T-cell (primary cell): ENCODE measurements at regions not wholly inside any gene's neighbourhood (a gene's known extent, or its start where the extent isn't known, plus 50 kb on each side); places are given as distances from the start of the nearest gene placed in this dataset.
"Not testable (repeated sequence)": the region's sequence is repeated elsewhere in the genome, so short reads cannot be mapped to it uniquely, and the experiment has no call there.

Experiments used
- ATAC-seq, 4 experiments: fragments of 200-7000 bp in 3 of 4; fragments of 150-1000 bp in 1 of 4; cut with Tn5 transposase; replicated peaks in 1 of 4; 1 replicate in 3 of 4; 2 replicates in 1 of 4; pipeline ENCODE4 v1.10.0; 2021; ENCODE audit warnings: moderate library complexity in 3 of 4, mild to moderate bottlenecking in 2 of 4, moderate number of reproducible peaks in 1 of 4
- CTCF ChIA-PET, 2 donors: fragments of 300-600 bp; sonication (Branson Sonifier 250); formaldehyde crosslinking; loops; one replicate each; lab custom pipeline; 2022; ENCODE audit warnings: antibody characterized with exemption in 2 of 2; lab: Charles Lee
- POLR2A ChIA-PET, 2 donors: fragments of 300-600 bp; sonication (Branson Sonifier 250); formaldehyde crosslinking; loops; one replicate each; lab custom pipeline; 2022; ENCODE audit warnings: antibody characterized with exemption in 2 of 2; lab: Charles Lee
- DNase-seq, 35 experiments: peaks; one replicate each; pipeline versions ENCODE4 v3.0.0 to v3.0.0-alpha.2; 2013 to 2023
- H3K27ac ChIP-seq: one replicate; pipeline ENCODE4 v1.5.1; 2013; ENCODE audit warnings: low read length
- H3K27me3 ChIP-seq, 2 experiments: replicated peaks in 1 of 2; 1 replicate in 1 of 2; 2 replicates in 1 of 2; pipeline versions ENCODE4 v1.6.1 to v1.7.0; 2013; ENCODE audit warnings: low read length in 1 of 2, mixed read lengths in 1 of 2; ENCODE audit not compliant: control insufficient read depth in 2 of 2, insufficient read depth in 2 of 2; ENCODE audit errors: extremely low read depth in 1 of 2
- H3K36me3 ChIP-seq, 2 donors: 1 replicate in 1 of 2; 2 replicates in 1 of 2; pipeline versions ENCODE4 v1.6.1 to v1.7.0; 2013; ENCODE audit warnings: low read length in 1 of 2; ENCODE audit not compliant: control insufficient read depth in 2 of 2, insufficient read depth in 1 of 2; ENCODE audit errors: extremely low read depth in 1 of 2
- H3K4me1 ChIP-seq, 2 experiments: 1 replicate in 1 of 2; 2 replicates in 1 of 2; pipeline versions ENCODE4 v1.6.1 to v1.7.0; 2013; ENCODE audit warnings: low read length in 2 of 2, mixed read lengths in 1 of 2; ENCODE audit not compliant: insufficient read depth in 2 of 2, control insufficient read depth in 1 of 2; ENCODE audit errors: extremely low read depth in 1 of 2
- H3K4me3 ChIP-seq, 2 donors: 1 replicate in 1 of 2; 2 replicates in 1 of 2; pipeline versions ENCODE4 v1.5.1 to v1.7.0; 2013; ENCODE audit warnings: mild to moderate bottlenecking in 2 of 2, low read length in 1 of 2, moderate library complexity in 1 of 2; ENCODE audit not compliant: control insufficient read depth in 1 of 2; ENCODE audit errors: extremely low read depth in 1 of 2
- H3K9me3 ChIP-seq: 2 replicates; pipeline ENCODE4 v1.7.0; 2013
- H3K27ac Mint-ChIP-seq, 2 donors: one replicate each; pipeline ENCODE4 v1.8.0; 2020 to 2021; ENCODE audit warnings: mild to moderate bottlenecking in 2 of 2, mixed read lengths in 2 of 2
- H3K27me3 Mint-ChIP-seq, 2 donors: one replicate each; pipeline ENCODE4 v1.8.0; 2021 to 2022; ENCODE audit warnings: mixed read lengths in 2 of 2
- H3K36me3 Mint-ChIP-seq: one replicate; pipeline ENCODE4 v1.8.0; 2021; ENCODE audit warnings: mixed read lengths
- H3K4me1 Mint-ChIP-seq, 3 donors: one replicate each; pipeline ENCODE4 v1.8.0; 2020 to 2022; ENCODE audit warnings: mixed read lengths in 3 of 3, mild to moderate bottlenecking in 1 of 3
- H3K4me3 Mint-ChIP-seq, 3 donors: one replicate each; pipeline ENCODE4 v1.8.0; 2020 to 2022; ENCODE audit warnings: mild to moderate bottlenecking in 3 of 3, mixed read lengths in 3 of 3, moderate library complexity in 3 of 3
- H3K9me3 Mint-ChIP-seq, 3 donors: one replicate each; pipeline ENCODE4 v1.8.0; 2020 to 2022; ENCODE audit warnings: mixed read lengths in 3 of 3
- WGBS: methylation state at CpG from one replicate; pipeline ENCODE4 v1.1.5; 2013; ENCODE audit warnings: missing lambda C conversion rate; ENCODE audit not compliant: insufficient coverage; 5-methylcytosine and 5-hydroxymethylcytosine counted together

- no peak overlapping the region for H3K4me3 ChIP-seq
- Mint-ChIP-seq H3K4me3 (no peak overlapping the region), H3K27ac (peak overlapping the region in 1 of 2 donors; percentile 1), H3K9me3 (peaks cover 0 to 4% (median 3%) of the 10 kb centered on the region in 3 donors), H3K36me3 (no peaks in the 10 kb centered on the region), H3K27me3 (peaks cover 4 to 6% of the 10 kb centered on the region in 2 donors), H3K4me1 (peaks cover 56 to 67% (median 65%) of the 10 kb centered on the region in 3 donors)
- H3K36me3 ChIP-seq, result no peaks in the 10 kb centered on the region
- peaks cover 0 to 9% of the 10 kb centered on the region in 2 experiments for H3K27me3 ChIP-seq
- POLR2A ChIA-PET, result no interaction called here
- ATAC-seq (no peak), DNase-seq (no peak)
- H3K27ac ChIP-seq, result no peak overlapping the region
- CTCF ChIA-PET, result no interaction called here
- peaks cover 40 to 48% of the 10 kb centered on the region in 2 experiments for H3K4me1 ChIP-seq
- no peaks in the 10 kb centered on the region for H3K9me3 ChIP-seq
- 86% methylated on average over 3 of the region's 6 CpGs for WGBS
Observed at GRCh38 chr15:69762373-69763148, 309.9 kb downstream of the RPLP1 start.

GRCh38 chr15:69763831-69764230 lies 311.2 kb downstream of the RPLP1 start:
- peaks cover 44 to 60% (median 52%) of the 10 kb centered on the region in 3 donors for H3K4me1 Mint-ChIP-seq
- Histone ChIP-seq H3K4me1 (peaks cover 29 to 35% of the 10 kb centered on the region in 2 experiments), H3K4me3 (no peak overlapping the region), H3K27ac (no peak overlapping the region), H3K36me3 (no peaks in the 10 kb centered on the region), H3K27me3 (peaks cover 0 to 9% of the 10 kb centered on the region in 2 experiments), H3K9me3 (peaks cover 2% of the 10 kb centered on the region)
- peaks cover 4 to 6% of the 10 kb centered on the region in 2 donors for H3K27me3 Mint-ChIP-seq
- no peak for ATAC-seq
- DNase-seq, result peak in 1 of 35 experiments; percentile 3
- CTCF ChIA-PET, result no interaction called here
- H3K27ac Mint-ChIP-seq, result peak overlapping the region; percentile 53 to 56
- peaks cover 0 to 4% (median 3%) of the 10 kb centered on the region in 3 donors for H3K9me3 Mint-ChIP-seq
- 100% methylated on average over 1 of the region's 3 CpGs for WGBS
- no peaks in the 10 kb centered on the region for H3K36me3 Mint-ChIP-seq
- POLR2A ChIA-PET, result interaction anchor here in 1 of 2 donors (0.6 kb wide), 1 partner anchor 41 kb away, joined by 4 read pairs; no protein-coding TSS in a partner anchor
- no peak overlapping the region for H3K4me3 Mint-ChIP-seq

GRCh38 chr15:69766156-69766555 lies 313.5 kb downstream of the RPLP1 start:
- Histone ChIP-seq H3K4me1 (peaks cover 6 to 20% of the 10 kb centered on the region in 2 experiments), H3K36me3 (no peaks in the 10 kb centered on the region), H3K27ac (no peak overlapping the region), H3K4me3 (no peak overlapping the region), H3K9me3 (peaks cover 2% of the 10 kb centered on the region), H3K27me3 (peaks cover 0 to 13% of the 10 kb centered on the region in 2 experiments)
- ATAC-seq (no peak), DNase-seq (no peak)
- Mint-ChIP-seq H3K9me3 (peaks cover 3 to 4% (median 3%) of the 10 kb centered on the region in 3 donors), H3K27me3 (peaks cover 8 to 12% of the 10 kb centered on the region in 2 donors), H3K4me3 (no peak overlapping the region), H3K4me1 (peaks cover 36 to 54% (median 43%) of the 10 kb centered on the region in 3 donors), H3K36me3 (no peaks in the 10 kb centered on the region), H3K27ac (no peak overlapping the region)
- ChIA-PET CTCF (no interaction called here), POLR2A (no interaction called here)

- Mint-ChIP-seq H3K27me3 (peaks cover 16 to 18% of the 10 kb centered on the region in 2 donors), H3K36me3 (no peaks in the 10 kb centered on the region), H3K27ac (no peak overlapping the region), H3K9me3 (peaks cover 3 to 4% (median 3%) of the 10 kb centered on the region in 3 donors), H3K4me3 (no peak overlapping the region), H3K4me1 (peaks cover 25 to 44% (median 33%) of the 10 kb centered on the region in 3 donors)
- ATAC-seq, result no peak
- peaks cover 2% of the 10 kb centered on the region for H3K9me3 ChIP-seq
- CTCF ChIA-PET, result no interaction called here
- H3K36me3 ChIP-seq, result no peaks in the 10 kb centered on the region
- DNase-seq, result no peak
- POLR2A ChIA-PET, result no interaction called here
- H3K4me3 ChIP-seq, result no peak overlapping the region
- H3K4me1 ChIP-seq, result peaks cover 0 to 16% of the 10 kb centered on the region in 2 experiments
- peaks cover 0 to 13% of the 10 kb centered on the region in 2 experiments for H3K27me3 ChIP-seq
- H3K27ac ChIP-seq, result no peak overlapping the region
- 80% methylated on average over 1 of the region's 4 CpGs for WGBS
Observed at GRCh38 chr15:69767191-69767590, 314.6 kb downstream of the RPLP1 start.

GRCh38 chr15:69769336-69769735 lies 316.7 kb downstream of the RPLP1 start:
- H3K27ac ChIP-seq, POLR2A ChIA-PET, H3K9me3 ChIP-seq, H3K36me3 ChIP-seq, H3K36me3 Mint-ChIP-seq, H3K4me1 ChIP-seq, H3K9me3 Mint-ChIP-seq, H3K4me3 ChIP-seq, ATAC-seq, H3K27me3 ChIP-seq, CTCF ChIA-PET: not testable (repeated sequence)
- H3K27ac Mint-ChIP-seq, result peak overlapping the region in 1 of 2 donors; percentile 71
- DNase-seq, result peak in 23 of 35 experiments; percentile 9 to 67 (median 30)
- H3K4me1 Mint-ChIP-seq, result peaks cover 15 to 31% (median 18%) of the 10 kb centered on the region in 3 donors
- peak overlapping the region in 1 of 3 donors; percentile 56 for H3K4me3 Mint-ChIP-seq
- 63% methylated on average over 5 of the region's 6 CpGs for WGBS
- peaks cover 14 to 17% of the 10 kb centered on the region in 2 donors for H3K27me3 Mint-ChIP-seq

- H3K27me3 ChIP-seq, H3K36me3 Mint-ChIP-seq, H3K36me3 ChIP-seq, H3K4me3 Mint-ChIP-seq, ATAC-seq, H3K27ac Mint-ChIP-seq, DNase-seq, H3K27ac ChIP-seq, H3K4me3 ChIP-seq, H3K4me1 ChIP-seq, H3K9me3 ChIP-seq, CTCF ChIA-PET: not testable (repeated sequence)
- peaks cover 13 to 14% of the 10 kb centered on the region in 2 donors for H3K27me3 Mint-ChIP-seq
- H3K9me3 Mint-ChIP-seq, result peaks cover 0 to 11% (median 3%) of the 10 kb centered on the region in 3 donors
- H3K4me1 Mint-ChIP-seq, result peaks cover 11 to 17% (median 12%) of the 10 kb centered on the region in 3 donors
- no CpG with 5 or more reads among the region's 3 CpGs for WGBS
- POLR2A ChIA-PET, result interaction anchor here in 1 of 2 donors (0.6 kb wide), 1 partner anchor 914 kb away, joined by 3 read pairs; no protein-coding TSS in a partner anchor
Observed at GRCh38 chr15:69774258-69774657, 321.6 kb downstream of the RPLP1 start.
